IMR-90 (cell line): ENCODE measurements at regions not wholly inside any gene's neighbourhood (a gene's known extent, or its start where the extent isn't known, plus 50 kb on each side); places are given as distances from the start of the nearest gene placed in this dataset.

Experiments used
- ATAC-seq: fragments of 200-7000 bp; cut with Tn5 transposase; 2 replicates; pipeline ENCODE4 v1.9.1; 2020; ENCODE audit warnings: low read depth, mild to moderate bottlenecking, moderate library complexity
- BruUV-seq: library from RNA; stranded (reverse); fragments of 400-500 nt; replicated peaks from 2 replicates; lab custom pipeline; 2021; lab: Mats Ljungman, UMichigan
- CTCF ChIA-PET: fragments of 300-600 bp; formaldehyde crosslinking; extraction: SDS; loops from one replicate; lab custom pipeline; 2021; ENCODE audit warnings: antibody characterized with exemption; lab: Yijun Ruan, JAX
- POLR2A ChIA-PET: fragments of 300-600 bp; sonication (Branson Sonifier 250); formaldehyde crosslinking; loops from one replicate; lab custom pipeline; 2022; ENCODE audit warnings: antibody characterized with exemption; ENCODE audit not compliant: unreplicated experiment; lab: Charles Lee
- DNase-seq: peaks from one replicate; pipeline ENCODE4 v3.0.0; 2013
- H2AFZ ChIP-seq: replicated peaks from 2 replicates; pipeline ENCODE3; 2013; ENCODE audit warnings: low read length, mild to moderate bottlenecking; ENCODE audit not compliant: poor library complexity
- H2AK5ac ChIP-seq: 2 replicates; pipeline ENCODE4 v1.6.1; 2013; ENCODE audit warnings: low read depth, low read length, inconsistent platforms
- H2AK9ac ChIP-seq: replicated peaks from 2 replicates; pipeline ENCODE3; 2013; ENCODE audit warnings: mild to moderate bottlenecking, low read depth, low read length, moderate library complexity; ENCODE audit not compliant: poor library complexity
- H2BK120ac ChIP-seq: 2 replicates; pipeline ENCODE4 v1.6.1; 2013; ENCODE audit warnings: low read depth, low read length, inconsistent platforms
- H2BK15ac ChIP-seq: 3 replicates; pipeline ENCODE4 v1.6.1; 2013; ENCODE audit warnings: low read depth, low read length, inconsistent platforms
- H2BK20ac ChIP-seq: 2 replicates; pipeline ENCODE4 v1.6.1; 2013; ENCODE audit warnings: low read depth, mild to moderate bottlenecking, inconsistent platforms, low read length, moderate library complexity
- H2BK5ac ChIP-seq: 2 replicates; pipeline ENCODE4 v1.6.1; 2013; ENCODE audit warnings: mild to moderate bottlenecking, low read depth, low read length, inconsistent platforms; ENCODE audit not compliant: poor library complexity, severe bottlenecking
- H3K14ac ChIP-seq: replicated peaks from 2 replicates; pipeline ENCODE4 v1.6.1; 2013; ENCODE audit warnings: low read depth, low read length, inconsistent platforms
- H3K18ac ChIP-seq: 2 replicates; pipeline ENCODE4 v1.6.1; 2013; ENCODE audit warnings: low read depth, low read length, control low read depth
- H3K23ac ChIP-seq: 2 replicates; pipeline ENCODE4 v1.6.1; 2013; ENCODE audit warnings: low read depth, low read length, inconsistent platforms
- H3K27ac ChIP-seq: 2 replicates; pipeline ENCODE4 v1.5.1; 2013; ENCODE audit warnings: mild to moderate bottlenecking, control low read depth, low read length; ENCODE audit not compliant: insufficient read depth
- H3K27me3 ChIP-seq: 2 replicates; pipeline ENCODE4 v1.6.1; 2013; ENCODE audit warnings: low read length; ENCODE audit not compliant: control insufficient read depth, insufficient read depth
- H3K36me3 ChIP-seq: 2 replicates; pipeline ENCODE4 v1.6.1; 2013; ENCODE audit warnings: low read length, mixed read lengths; ENCODE audit not compliant: control insufficient read depth, insufficient read depth
- H3K4ac ChIP-seq: 2 replicates; pipeline ENCODE4 v1.6.1; 2013; ENCODE audit warnings: low read depth, low read length, inconsistent platforms
- H3K4me1 ChIP-seq: 2 replicates; pipeline ENCODE4 v1.6.1; 2013; ENCODE audit warnings: low read length, mixed read lengths; ENCODE audit not compliant: control insufficient read depth, insufficient read depth
- H3K4me2 ChIP-seq: 2 replicates; pipeline ENCODE4 v1.6.1; 2013; ENCODE audit warnings: low read depth, mild to moderate bottlenecking, control low read depth, low read length, moderate library complexity
- H3K4me3 ChIP-seq: 2 replicates; pipeline ENCODE4 v1.5.1; 2013; ENCODE audit warnings: low read depth, mild to moderate bottlenecking, control low read depth, low read length, moderate library complexity; ENCODE audit not compliant: insufficient read depth
- H3K56ac ChIP-seq: 2 replicates; pipeline ENCODE4 v1.6.1; 2013; ENCODE audit warnings: low read length, inconsistent platforms; ENCODE audit not compliant: insufficient read depth; ENCODE audit errors: extremely low read depth
- H3K79me1 ChIP-seq, 2 experiments: 2 replicates each; pipeline ENCODE4 v1.6.1; 2013; ENCODE audit warnings: low read length in 2 of 2, inconsistent platforms in 1 of 2, low read depth in 1 of 2
- H3K9ac ChIP-seq: 2 replicates; pipeline ENCODE4 v1.6.1; 2013; ENCODE audit warnings: low read depth, low read length, control low read depth
- H3K9me1 ChIP-seq: 2 replicates; pipeline ENCODE4 v1.6.1; 2013; ENCODE audit warnings: low read length, inconsistent platforms; ENCODE audit not compliant: insufficient read depth
- H3K9me3 ChIP-seq: 2 replicates; pipeline ENCODE4 v1.6.1; 2013; ENCODE audit warnings: low read length; ENCODE audit not compliant: control insufficient read depth, insufficient read depth
- H4K20me1 ChIP-seq: 2 replicates; pipeline ENCODE4 v1.6.1; 2013; ENCODE audit warnings: low read length, inconsistent platforms; ENCODE audit not compliant: insufficient read depth
- H4K5ac ChIP-seq: 2 replicates; pipeline ENCODE4 v1.6.1; 2013; ENCODE audit warnings: mild to moderate bottlenecking, low read depth, low read length, control low read depth
- H4K8ac ChIP-seq, 2 experiments: 2 replicates each; pipeline ENCODE4 v1.6.1; 2013; ENCODE audit warnings: low read depth in 2 of 2, low read length in 2 of 2, control low read depth in 1 of 2, inconsistent platforms in 1 of 2
- H4K91ac ChIP-seq: 2 replicates; pipeline ENCODE4 v1.6.1; 2013; ENCODE audit warnings: low read depth, low read length, inconsistent platforms; ENCODE audit not compliant: insufficient read depth
- CEBPB ChIP-seq: IDR thresholded peaks from 2 replicates; pipeline ENCODE4 v1.6.1; 2012; ENCODE audit warnings: low read depth, low read length, improper control_type of control experiment
- RAD21 ChIP-seq: IDR thresholded peaks from 2 replicates; pipeline ENCODE4 v1.6.1; 2012; ENCODE audit warnings: low read length, improper control_type of control experiment
- WGBS, 2 experiments: methylation state at CpG; one replicate each; pipeline versions ENCODE4 v1.1.5 to v1.1.7; 2013; ENCODE audit warnings: missing lambda C conversion rate in 2 of 2; ENCODE audit not compliant: insufficient read length in 1 of 2; ENCODE audit errors: extremely low coverage in 2 of 2; 5-methylcytosine and 5-hydroxymethylcytosine counted together
- dilution Hi-C: fragments of 300-500 bp; cut with HindIII; formaldehyde crosslinking; loops from one replicate; pipeline ENCODE4 v1.14.3; 2018; ENCODE audit warnings: low sequenced_read_pairs; ENCODE audit not compliant: unreplicated experiment
- in situ Hi-C: fragments of 300-500 bp; cut with MboI; formaldehyde crosslinking; loops from 3 replicates; pipeline ENCODE4 v1.14.3; 2019; ENCODE audit warnings: low sequenced_read_pairs, inconsistent platforms, mixed read lengths
- intact Hi-C: fragments of 100-400 bp; cut with micrococcal nuclease; formaldehyde crosslinking; loops from 2 replicates; pipeline ENCODE4 v1.10.0; 2022

DNA sequence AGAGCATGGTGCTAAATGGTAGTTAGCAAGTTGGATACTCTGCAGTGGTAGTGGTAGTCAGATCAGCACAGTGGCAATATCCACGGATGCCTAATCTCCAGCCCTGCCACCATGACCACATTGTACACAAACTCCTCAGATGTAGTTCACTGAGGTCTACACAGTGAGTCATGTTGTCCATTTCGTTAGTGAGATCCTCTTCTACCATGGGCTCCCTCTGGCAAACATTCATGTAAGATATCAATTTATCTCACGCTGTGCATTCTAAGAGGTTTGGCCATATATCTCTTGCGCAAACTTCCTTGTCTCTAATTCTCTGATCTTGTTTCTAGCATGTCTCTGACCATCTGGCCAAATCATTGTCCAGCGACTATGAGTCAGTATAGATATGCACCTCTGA is 58.2 kb downstream of the POLR1D start:
- no peak overlapping the region for H3K14ac ChIP-seq
- no peak overlapping the region for H3K4me2 ChIP-seq
- ChIA-PET CTCF (no interaction called here), POLR2A (no interaction called here)
- H3K79me1 ChIP-seq, result no peaks in the 10 kb centered on the region
- H3K9me1 ChIP-seq, result no peaks in the 10 kb centered on the region
- H3K36me3 ChIP-seq, result no peaks in the 10 kb centered on the region
- no peak overlapping the region for H3K9ac ChIP-seq
- peak; percentile 13; the same call in 1 of the 2 replicates for TF ChIP-seq CEBPB
- no peak for TF ChIP-seq RAD21
- no peaks in the 10 kb centered on the region for H3K9me3 ChIP-seq
- no peak overlapping the region for H2BK120ac ChIP-seq
- H4K8ac ChIP-seq, result no peak overlapping the region
- BruUV-seq, result no TSS peak
- H4K5ac ChIP-seq, result no peak overlapping the region
- H3K27me3 ChIP-seq, result no peaks in the 10 kb centered on the region
- dilution Hi-C loops (no loop called here), in situ Hi-C loops (no loop called here), intact Hi-C loops (no loop called here)
- no peak overlapping the region for H2AK9ac ChIP-seq
- no peak overlapping the region for H3K23ac ChIP-seq
- peaks cover 2% of the 10 kb centered on the region; the same call in 1 of the 2 replicates for H3K4me1 ChIP-seq
- DNase-seq (no peak), ATAC-seq (no peak)
- H3K27ac ChIP-seq, result no peak overlapping the region
- H2AK5ac ChIP-seq, result no peak overlapping the region
- 40% methylated on average over 1 of the region's 5 CpGs; no CpG with 5 or more reads in 1 of the 2 experiments for WGBS, 2 experiments
- H3K4ac ChIP-seq, result no peak overlapping the region
- H2AFZ ChIP-seq, result no peak overlapping the region
- no peak overlapping the region for H2BK15ac ChIP-seq
- no peak overlapping the region for H2BK5ac ChIP-seq
- H4K91ac ChIP-seq, result no peak overlapping the region
- no peak overlapping the region for H2BK20ac ChIP-seq
- no peak overlapping the region for H3K56ac ChIP-seq
- no peak overlapping the region for H3K4me3 ChIP-seq
- H3K18ac ChIP-seq, result no peak overlapping the region
- no peaks in the 10 kb centered on the region for H4K20me1 ChIP-seq
